IMR-90 (cell line): ENCODE measurements at regions not wholly inside any gene's neighbourhood (a gene's known extent, or its start where the extent isn't known, plus 50 kb on each side); places are given as distances from the start of the nearest gene placed in this dataset.

Source experiments
- ATAC-seq: fragments of 200-7000 bp; cut with Tn5 transposase; 2 replicates; pipeline ENCODE4 v1.9.1; 2020; ENCODE audit warnings: low read depth, mild to moderate bottlenecking, moderate library complexity
- BruUV-seq: library from RNA; stranded (reverse); fragments of 400-500 nt; replicated peaks from 2 replicates; lab custom pipeline; 2021; lab: Mats Ljungman, UMichigan
- CTCF ChIA-PET: fragments of 300-600 bp; formaldehyde crosslinking; extraction: SDS; loops from one replicate; lab custom pipeline; 2021; ENCODE audit warnings: antibody characterized with exemption; lab: Yijun Ruan, JAX
- POLR2A ChIA-PET: fragments of 300-600 bp; sonication (Branson Sonifier 250); formaldehyde crosslinking; loops from one replicate; lab custom pipeline; 2022; ENCODE audit warnings: antibody characterized with exemption; ENCODE audit not compliant: unreplicated experiment; lab: Charles Lee
- DNase-seq: peaks from one replicate; pipeline ENCODE4 v3.0.0; 2013
- H2AFZ ChIP-seq: replicated peaks from 2 replicates; pipeline ENCODE3; 2013; ENCODE audit warnings: low read length, mild to moderate bottlenecking; ENCODE audit not compliant: poor library complexity
- H2AK5ac ChIP-seq: 2 replicates; pipeline ENCODE4 v1.6.1; 2013; ENCODE audit warnings: low read depth, low read length, inconsistent platforms
- H2AK9ac ChIP-seq: replicated peaks from 2 replicates; pipeline ENCODE3; 2013; ENCODE audit warnings: mild to moderate bottlenecking, low read depth, low read length, moderate library complexity; ENCODE audit not compliant: poor library complexity
- H2BK120ac ChIP-seq: 2 replicates; pipeline ENCODE4 v1.6.1; 2013; ENCODE audit warnings: low read depth, low read length, inconsistent platforms
- H2BK15ac ChIP-seq: 3 replicates; pipeline ENCODE4 v1.6.1; 2013; ENCODE audit warnings: low read depth, low read length, inconsistent platforms
- H2BK20ac ChIP-seq: 2 replicates; pipeline ENCODE4 v1.6.1; 2013; ENCODE audit warnings: low read depth, mild to moderate bottlenecking, inconsistent platforms, low read length, moderate library complexity
- H2BK5ac ChIP-seq: 2 replicates; pipeline ENCODE4 v1.6.1; 2013; ENCODE audit warnings: mild to moderate bottlenecking, low read depth, low read length, inconsistent platforms; ENCODE audit not compliant: poor library complexity, severe bottlenecking
- H3K14ac ChIP-seq: replicated peaks from 2 replicates; pipeline ENCODE4 v1.6.1; 2013; ENCODE audit warnings: low read depth, low read length, inconsistent platforms
- H3K18ac ChIP-seq: 2 replicates; pipeline ENCODE4 v1.6.1; 2013; ENCODE audit warnings: low read depth, low read length, control low read depth
- H3K23ac ChIP-seq: 2 replicates; pipeline ENCODE4 v1.6.1; 2013; ENCODE audit warnings: low read depth, low read length, inconsistent platforms
- H3K27ac ChIP-seq: 2 replicates; pipeline ENCODE4 v1.5.1; 2013; ENCODE audit warnings: mild to moderate bottlenecking, control low read depth, low read length; ENCODE audit not compliant: insufficient read depth
- H3K27me3 ChIP-seq: 2 replicates; pipeline ENCODE4 v1.6.1; 2013; ENCODE audit warnings: low read length; ENCODE audit not compliant: control insufficient read depth, insufficient read depth
- H3K36me3 ChIP-seq: 2 replicates; pipeline ENCODE4 v1.6.1; 2013; ENCODE audit warnings: low read length, mixed read lengths; ENCODE audit not compliant: control insufficient read depth, insufficient read depth
- H3K4ac ChIP-seq: 2 replicates; pipeline ENCODE4 v1.6.1; 2013; ENCODE audit warnings: low read depth, low read length, inconsistent platforms
- H3K4me1 ChIP-seq: 2 replicates; pipeline ENCODE4 v1.6.1; 2013; ENCODE audit warnings: low read length, mixed read lengths; ENCODE audit not compliant: control insufficient read depth, insufficient read depth
- H3K4me2 ChIP-seq: 2 replicates; pipeline ENCODE4 v1.6.1; 2013; ENCODE audit warnings: low read depth, mild to moderate bottlenecking, control low read depth, low read length, moderate library complexity
- H3K4me3 ChIP-seq: 2 replicates; pipeline ENCODE4 v1.5.1; 2013; ENCODE audit warnings: low read depth, mild to moderate bottlenecking, control low read depth, low read length, moderate library complexity; ENCODE audit not compliant: insufficient read depth
- H3K56ac ChIP-seq: 2 replicates; pipeline ENCODE4 v1.6.1; 2013; ENCODE audit warnings: low read length, inconsistent platforms; ENCODE audit not compliant: insufficient read depth; ENCODE audit errors: extremely low read depth
- H3K79me1 ChIP-seq, 2 experiments: 2 replicates each; pipeline ENCODE4 v1.6.1; 2013; ENCODE audit warnings: low read length in 2 of 2, inconsistent platforms in 1 of 2, low read depth in 1 of 2
- H3K9ac ChIP-seq: 2 replicates; pipeline ENCODE4 v1.6.1; 2013; ENCODE audit warnings: low read depth, low read length, control low read depth
- H3K9me1 ChIP-seq: 2 replicates; pipeline ENCODE4 v1.6.1; 2013; ENCODE audit warnings: low read length, inconsistent platforms; ENCODE audit not compliant: insufficient read depth
- H3K9me3 ChIP-seq: 2 replicates; pipeline ENCODE4 v1.6.1; 2013; ENCODE audit warnings: low read length; ENCODE audit not compliant: control insufficient read depth, insufficient read depth
- H4K20me1 ChIP-seq: 2 replicates; pipeline ENCODE4 v1.6.1; 2013; ENCODE audit warnings: low read length, inconsistent platforms; ENCODE audit not compliant: insufficient read depth
- H4K5ac ChIP-seq: 2 replicates; pipeline ENCODE4 v1.6.1; 2013; ENCODE audit warnings: mild to moderate bottlenecking, low read depth, low read length, control low read depth
- H4K8ac ChIP-seq, 2 experiments: 2 replicates each; pipeline ENCODE4 v1.6.1; 2013; ENCODE audit warnings: low read depth in 2 of 2, low read length in 2 of 2, control low read depth in 1 of 2, inconsistent platforms in 1 of 2
- H4K91ac ChIP-seq: 2 replicates; pipeline ENCODE4 v1.6.1; 2013; ENCODE audit warnings: low read depth, low read length, inconsistent platforms; ENCODE audit not compliant: insufficient read depth
- BHLHE40 ChIP-seq: fragments of 150-350 bp; IDR thresholded peaks from 2 replicates; pipeline ENCODE4 v1.6.1; 2016; ENCODE audit warnings: mild to moderate bottlenecking, low read depth, low read length
- CEBPB ChIP-seq: IDR thresholded peaks from 2 replicates; pipeline ENCODE4 v1.6.1; 2012; ENCODE audit warnings: low read depth, low read length, improper control_type of control experiment
- CHD1 ChIP-seq: IDR thresholded peaks from 2 replicates; pipeline ENCODE4 v1.6.1; 2012; ENCODE audit warnings: low read depth, low read length, improper control_type of control experiment
- MAFK ChIP-seq: IDR thresholded peaks from 2 replicates; pipeline ENCODE4 v1.6.1; 2012; ENCODE audit warnings: low read depth, low read length, improper control_type of control experiment
- MAZ ChIP-seq: IDR thresholded peaks from 2 replicates; pipeline ENCODE4 v1.6.1; 2012; ENCODE audit warnings: low read depth, mild to moderate bottlenecking, low read length, improper control_type of control experiment, moderate library complexity, borderline replicate concordance
- MXI1 ChIP-seq: IDR thresholded peaks from 2 replicates; pipeline ENCODE4 v1.6.1; 2012; ENCODE audit warnings: low read depth, mild to moderate bottlenecking, low read length, moderate library complexity, borderline replicate concordance
- POLR2A ChIP-seq: IDR thresholded peaks from 2 replicates; pipeline ENCODE4 v1.6.1; 2012; ENCODE audit warnings: mild to moderate bottlenecking, low read depth, low read length
- RCOR1 ChIP-seq: IDR thresholded peaks from 2 replicates; pipeline ENCODE4 v1.6.1; 2012; ENCODE audit warnings: mild to moderate bottlenecking, low read length, improper control_type of control experiment; ENCODE audit not compliant: insufficient replicate concordance
- USF2 ChIP-seq: fragments of 150-350 bp; IDR thresholded peaks from 2 replicates; pipeline ENCODE4 v1.6.1; 2017; ENCODE audit warnings: mild to moderate bottlenecking, antibody characterized with exemption, low read length, low read depth
- WGBS, 2 experiments: methylation state at CpG; one replicate each; pipeline versions ENCODE4 v1.1.5 to v1.1.7; 2013; ENCODE audit warnings: missing lambda C conversion rate in 2 of 2; ENCODE audit not compliant: insufficient read length in 1 of 2; ENCODE audit errors: extremely low coverage in 2 of 2; 5-methylcytosine and 5-hydroxymethylcytosine counted together
- dilution Hi-C: fragments of 300-500 bp; cut with HindIII; formaldehyde crosslinking; loops from one replicate; pipeline ENCODE4 v1.14.3; 2018; ENCODE audit warnings: low sequenced_read_pairs; ENCODE audit not compliant: unreplicated experiment
- in situ Hi-C: fragments of 300-500 bp; cut with MboI; formaldehyde crosslinking; loops from 3 replicates; pipeline ENCODE4 v1.14.3; 2019; ENCODE audit warnings: low sequenced_read_pairs, inconsistent platforms, mixed read lengths
- intact Hi-C: fragments of 100-400 bp; cut with micrococcal nuclease; formaldehyde crosslinking; loops from 2 replicates; pipeline ENCODE4 v1.10.0; 2022
- TF ChIP-seq, protein P1 (sequence below): fragments of 150-350 bp; IDR thresholded peaks from 2 replicates; pipeline ENCODE4 v1.6.1; 2016; ENCODE audit warnings: low read depth, mild to moderate bottlenecking, low read length, moderate library complexity, borderline replicate concordance
- TF ChIP-seq, protein P2 (sequence below): conservative IDR thresholded peaks from 2 replicates; pipeline ENCODE4 v1.5.1; 2012; ENCODE audit warnings: mild to moderate bottlenecking, low read depth, low read length, improper control_type of control experiment

- Histone ChIP-seq H2AK9ac (no peak overlapping the region), H4K8ac (no peak overlapping the region), H3K36me3 (no peaks in the 10 kb centered on the region), H3K9ac (no peak overlapping the region), H4K5ac (no peak overlapping the region), H3K9me3 (no peaks in the 10 kb centered on the region), H2AFZ (no peak overlapping the region), H2BK5ac (no peak overlapping the region), H4K91ac (no peak overlapping the region), H3K4me3 (no peak overlapping the region), H3K79me1 (no peaks in the 10 kb centered on the region), H3K23ac (no peak overlapping the region), H3K14ac (no peak overlapping the region), H2BK120ac (no peak overlapping the region), H3K27me3 (peaks cover 38% of the 10 kb centered on the region), H3K56ac (no peak overlapping the region), H4K20me1 (no peaks in the 10 kb centered on the region), H3K4me1 (no peaks in the 10 kb centered on the region), H2AK5ac (no peak overlapping the region), H3K4me2 (no peak overlapping the region), H3K18ac (no peak overlapping the region), H2BK15ac (no peak overlapping the region), H2BK20ac (no peak overlapping the region), H3K27ac (no peak overlapping the region), H3K9me1 (no peaks in the 10 kb centered on the region), H3K4ac (no peak overlapping the region)
- in situ Hi-C loops (no loop called here), intact Hi-C loops (no loop called here), dilution Hi-C loops (no loop called here)
- ChIA-PET POLR2A (no interaction called here), CTCF (no interaction called here)
- DNase-seq = no peak
- no peak for ATAC-seq
- no TSS peak for BruUV-seq
- TF ChIP-seq MXI1 = no peak
- no peak for TF ChIP-seq MAZ
- TF ChIP-seq USF2 = no peak
- TF ChIP-seq, protein P1, sequence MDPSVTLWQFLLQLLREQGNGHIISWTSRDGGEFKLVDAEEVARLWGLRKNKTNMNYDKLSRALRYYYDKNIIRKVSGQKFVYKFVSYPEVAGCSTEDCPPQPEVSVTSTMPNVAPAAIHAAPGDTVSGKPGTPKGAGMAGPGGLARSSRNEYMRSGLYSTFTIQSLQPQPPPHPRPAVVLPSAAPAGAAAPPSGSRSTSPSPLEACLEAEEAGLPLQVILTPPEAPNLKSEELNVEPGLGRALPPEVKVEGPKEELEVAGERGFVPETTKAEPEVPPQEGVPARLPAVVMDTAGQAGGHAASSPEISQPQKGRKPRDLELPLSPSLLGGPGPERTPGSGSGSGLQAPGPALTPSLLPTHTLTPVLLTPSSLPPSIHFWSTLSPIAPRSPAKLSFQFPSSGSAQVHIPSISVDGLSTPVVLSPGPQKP = no peak
- TF ChIP-seq CHD1 = no peak
- no peak for TF ChIP-seq CEBPB
- no peak for TF ChIP-seq MAFK
- TF ChIP-seq RCOR1 = no peak
- TF ChIP-seq, protein P2, sequence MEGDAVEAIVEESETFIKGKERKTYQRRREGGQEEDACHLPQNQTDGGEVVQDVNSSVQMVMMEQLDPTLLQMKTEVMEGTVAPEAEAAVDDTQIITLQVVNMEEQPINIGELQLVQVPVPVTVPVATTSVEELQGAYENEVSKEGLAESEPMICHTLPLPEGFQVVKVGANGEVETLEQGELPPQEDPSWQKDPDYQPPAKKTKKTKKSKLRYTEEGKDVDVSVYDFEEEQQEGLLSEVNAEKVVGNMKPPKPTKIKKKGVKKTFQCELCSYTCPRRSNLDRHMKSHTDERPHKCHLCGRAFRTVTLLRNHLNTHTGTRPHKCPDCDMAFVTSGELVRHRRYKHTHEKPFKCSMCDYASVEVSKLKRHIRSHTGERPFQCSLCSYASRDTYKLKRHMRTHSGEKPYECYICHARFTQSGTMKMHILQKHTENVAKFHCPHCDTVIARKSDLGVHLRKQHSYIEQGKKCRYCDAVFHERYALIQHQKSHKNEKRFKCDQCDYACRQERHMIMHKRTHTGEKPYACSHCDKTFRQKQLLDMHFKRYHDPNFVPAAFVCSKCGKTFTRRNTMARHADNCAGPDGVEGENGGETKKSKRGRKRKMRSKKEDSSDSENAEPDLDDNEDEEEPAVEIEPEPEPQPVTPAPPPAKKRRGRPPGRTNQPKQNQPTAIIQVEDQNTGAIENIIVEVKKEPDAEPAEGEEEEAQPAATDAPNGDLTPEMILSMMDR = no peak
- no peak for TF ChIP-seq POLR2A
- TF ChIP-seq BHLHE40 = no peak
- 63% methylated on average over 6 of the region's 13 CpGs; no CpG with 5 or more reads in 1 of the 2 experiments for WGBS, 2 experiments
Observed at GRCh38 chr17:77861981-77862645, 96.4 kb upstream of the TNRC6C start.
